KOPT-K1 (cell line): ENCODE measurements at regions not wholly inside any gene's neighbourhood (a gene's known extent, or its start where the extent isn't known, plus 50 kb on each side); places are given as distances from the start of the nearest gene placed in this dataset.
"Not testable (repeated sequence)": the region's sequence is repeated elsewhere in the genome, so short reads cannot be mapped to it uniquely, and the experiment has no call there.

Experiments used
- H3K27ac ChIP-seq: fragments of 200-600 bp; sonication (generic); 2 replicates; pipeline ENCODE4 v1.5.1; 2016; ENCODE audit warnings: antibody characterized with exemption, mild to moderate bottlenecking, low read depth, low read length; ENCODE audit not compliant: poor library complexity, severe bottlenecking
- H3K36me3 ChIP-seq: fragments of 200-600 bp; sonication (generic); 2 replicates; pipeline ENCODE4 v1.5.1; 2017; ENCODE audit warnings: antibody characterized with exemption, mild to moderate bottlenecking, low read length, moderate library complexity; ENCODE audit not compliant: insufficient read depth
- H3K9me3 ChIP-seq: fragments of 200-600 bp; sonication (generic); 2 replicates; pipeline ENCODE4 v1.5.1; 2017; ENCODE audit warnings: antibody characterized with exemption, low read length, mild to moderate bottlenecking; ENCODE audit not compliant: insufficient read depth, poor library complexity, severe bottlenecking

DNA sequence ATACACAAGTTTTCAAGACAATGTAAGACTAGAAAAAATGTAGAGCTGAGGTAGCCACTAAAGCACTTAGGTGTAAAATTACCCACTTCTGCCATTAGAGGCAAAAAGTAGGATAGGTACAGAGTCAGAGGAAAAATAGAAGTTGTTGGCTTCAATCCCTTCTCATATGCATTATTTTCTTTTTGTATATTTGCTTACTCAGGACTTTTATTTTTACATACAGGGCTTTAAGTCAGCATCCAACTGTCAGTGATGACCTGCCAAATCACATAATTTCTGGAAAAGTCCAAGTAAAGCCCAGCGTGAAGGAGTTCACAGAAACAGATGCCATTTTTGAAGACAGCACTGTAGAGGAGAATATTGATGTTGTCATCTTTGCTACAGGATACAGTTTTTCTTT is 211.0 kb upstream of the POGK start:
- H3K9me3 ChIP-seq = no peaks in the 10 kb centered on the region
- no peak overlapping the region for H3K27ac ChIP-seq

DNA sequence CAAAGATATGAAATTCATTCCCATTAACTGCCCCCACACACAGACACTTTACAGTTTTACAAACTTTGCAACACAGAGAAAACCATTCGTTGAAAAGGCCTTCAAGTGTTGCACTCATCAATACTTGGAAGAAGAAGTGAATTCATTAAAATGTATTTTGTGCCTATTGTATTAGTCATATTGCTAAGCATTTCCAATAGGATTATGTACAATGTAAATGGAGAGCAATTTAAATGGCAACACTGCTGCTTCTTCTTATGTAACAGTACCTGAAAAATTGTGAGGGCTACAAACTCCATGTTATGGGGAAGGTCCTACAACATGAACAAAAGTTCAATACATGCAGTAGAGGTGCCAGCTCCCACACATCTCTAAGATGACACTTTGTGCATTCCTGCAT is 209.3 kb upstream of the POGK start:
- H3K9me3 ChIP-seq = no peaks in the 10 kb centered on the region
- H3K36me3 ChIP-seq = no peaks in the 10 kb centered on the region
- H3K27ac ChIP-seq = no peak overlapping the region

More for the DNA sequence above, 211.0 kb upstream of the POGK start:
- no peaks in the 10 kb centered on the region for H3K36me3 ChIP-seq

DNA sequence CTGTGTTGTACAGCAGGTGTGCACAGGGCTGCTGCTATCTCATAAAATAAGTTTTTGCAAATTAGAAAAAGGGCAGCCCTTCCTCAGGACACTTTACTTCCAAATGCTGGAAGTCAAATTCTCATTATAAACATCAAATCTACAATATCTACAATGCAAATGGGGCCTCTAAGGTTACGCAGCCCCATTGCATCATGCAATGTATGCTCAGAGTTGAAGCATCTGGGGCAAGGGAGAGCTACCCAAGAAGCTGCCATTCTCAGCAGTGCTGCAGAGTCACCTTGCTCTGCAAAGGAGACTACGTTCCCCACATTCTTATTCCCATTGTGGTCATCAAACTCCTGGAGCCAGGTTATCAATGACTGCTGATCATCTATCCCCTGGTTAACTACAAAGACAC is 208.9 kb upstream of the POGK start:
- Histone ChIP-seq H3K9me3 (no peaks in the 10 kb centered on the region), H3K36me3 (no peaks in the 10 kb centered on the region), H3K27ac (no peak overlapping the region)

DNA sequence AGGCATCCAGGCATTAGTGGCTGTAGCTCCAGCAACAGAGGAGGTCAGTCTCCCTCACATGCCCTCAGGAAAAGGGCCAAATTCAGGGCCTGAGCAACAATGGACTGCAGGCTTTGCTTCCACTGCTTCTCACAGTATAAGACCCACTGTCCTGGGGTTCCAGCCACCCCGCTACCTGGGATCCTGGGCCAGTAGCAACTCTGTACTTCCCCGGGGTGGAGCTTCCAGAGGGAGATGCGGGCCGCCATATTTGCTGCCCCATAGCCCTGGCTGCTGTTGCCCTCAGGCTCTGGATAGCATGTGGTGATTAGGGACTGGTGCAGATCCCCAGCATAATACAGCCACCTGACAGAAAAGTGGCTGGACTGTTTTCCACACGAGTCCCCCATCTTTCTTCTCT is 201.1 kb upstream of the POGK start:
- Histone ChIP-seq H3K36me3 (no peaks in the 10 kb centered on the region), H3K9me3 (no peaks in the 10 kb centered on the region), H3K27ac (no peak overlapping the region)

- not testable (repeated sequence) for H3K36me3 ChIP-seq, H3K9me3 ChIP-seq, H3K27ac ChIP-seq
Observed at GRCh38 chr1:166657228-166657627, 182.0 kb upstream of the POGK start.

GRCh38 chr1:166666790-166667189 is 172.5 kb upstream of the POGK start:
- H3K27ac ChIP-seq, H3K9me3 ChIP-seq, H3K36me3 ChIP-seq: not testable (repeated sequence)

GRCh38 chr1:166667600-166667999 is 171.7 kb upstream of the POGK start:
- not testable (repeated sequence) for H3K9me3 ChIP-seq, H3K27ac ChIP-seq, H3K36me3 ChIP-seq

GRCh38 chr1:166671627-166672026 is 167.6 kb upstream of the POGK start:
- Histone ChIP-seq H3K27ac (no peak overlapping the region), H3K9me3 (no peaks in the 10 kb centered on the region), H3K36me3 (no peaks in the 10 kb centered on the region)

DNA sequence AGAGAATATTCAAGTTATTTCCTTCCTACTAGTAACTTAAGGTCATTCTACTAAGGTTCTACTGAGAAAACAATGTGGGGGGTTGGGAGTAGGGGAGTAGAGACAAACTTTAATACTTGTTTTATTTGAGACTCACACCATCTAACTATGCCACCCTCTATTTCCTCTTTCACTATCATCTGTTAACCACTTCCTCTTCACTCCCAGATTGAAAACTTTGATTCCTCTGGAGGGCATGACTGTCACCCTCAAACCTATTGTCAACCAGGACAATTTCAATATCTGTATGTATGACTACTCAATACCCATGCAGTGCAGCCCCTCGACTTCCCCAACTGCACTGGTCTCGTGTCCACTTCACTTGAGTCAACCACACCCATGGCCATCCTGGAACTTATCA is 165.6 kb upstream of the POGK start:
- H3K36me3 ChIP-seq = no peaks in the 10 kb centered on the region
- H3K27ac ChIP-seq = no peak overlapping the region
- H3K9me3 ChIP-seq = no peaks in the 10 kb centered on the region

- Histone ChIP-seq H3K36me3 (no peaks in the 10 kb centered on the region), H3K9me3 (no peaks in the 10 kb centered on the region), H3K27ac (no peak overlapping the region)
Observed at GRCh38 chr1:166675213-166675612, 164.1 kb upstream of the POGK start.

DNA sequence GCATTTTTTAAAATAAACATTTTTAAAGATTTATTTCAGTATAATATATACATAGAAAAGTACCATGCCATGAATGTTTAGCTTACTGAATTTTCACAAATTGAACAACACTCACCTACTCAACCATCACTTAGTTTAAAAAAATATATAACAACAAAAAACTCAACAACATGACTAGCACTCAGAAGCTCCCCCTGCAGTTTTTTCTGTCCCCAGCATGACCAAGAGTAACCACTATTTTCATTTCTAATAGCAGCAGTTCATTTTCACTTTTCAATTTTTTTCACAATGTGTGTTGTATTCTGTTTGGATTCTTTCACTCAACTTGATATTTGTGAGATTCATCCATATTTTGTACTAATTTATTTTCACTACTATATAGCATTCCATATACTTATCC is 162.3 kb upstream of the POGK start:
- H3K9me3 ChIP-seq = no peaks in the 10 kb centered on the region

DNA sequence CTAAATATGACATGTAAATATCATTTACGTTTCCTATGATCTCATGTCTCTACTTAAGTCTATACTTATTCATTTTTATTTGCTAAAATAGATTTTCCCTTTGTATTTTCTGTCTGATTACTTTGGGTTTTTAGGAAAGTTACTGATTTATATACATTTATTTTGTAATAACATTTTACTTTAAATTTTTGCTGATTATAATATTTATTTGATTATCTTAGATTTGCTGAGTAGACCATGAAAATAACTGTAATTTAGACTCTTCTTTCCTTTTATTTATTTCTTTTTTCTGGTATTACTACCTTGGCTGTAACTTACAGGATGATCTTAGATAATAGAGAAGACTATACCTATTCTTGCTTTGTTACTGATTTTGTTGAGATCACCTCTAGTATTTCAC is 159.9 kb upstream of the POGK start:
- Histone ChIP-seq H3K9me3 (no peaks in the 10 kb centered on the region), H3K36me3 (no peaks in the 10 kb centered on the region), H3K27ac (no peak overlapping the region)

More for the DNA sequence above, 162.3 kb upstream of the POGK start:
- no peaks in the 10 kb centered on the region for H3K36me3 ChIP-seq
- H3K27ac ChIP-seq = no peak overlapping the region

GRCh38 chr1:166682588-166682987 is 156.7 kb upstream of the POGK start:
- Histone ChIP-seq H3K27ac (no peak overlapping the region), H3K36me3 (no peaks in the 10 kb centered on the region), H3K9me3 (peaks cover 11% of the 10 kb centered on the region)

DNA sequence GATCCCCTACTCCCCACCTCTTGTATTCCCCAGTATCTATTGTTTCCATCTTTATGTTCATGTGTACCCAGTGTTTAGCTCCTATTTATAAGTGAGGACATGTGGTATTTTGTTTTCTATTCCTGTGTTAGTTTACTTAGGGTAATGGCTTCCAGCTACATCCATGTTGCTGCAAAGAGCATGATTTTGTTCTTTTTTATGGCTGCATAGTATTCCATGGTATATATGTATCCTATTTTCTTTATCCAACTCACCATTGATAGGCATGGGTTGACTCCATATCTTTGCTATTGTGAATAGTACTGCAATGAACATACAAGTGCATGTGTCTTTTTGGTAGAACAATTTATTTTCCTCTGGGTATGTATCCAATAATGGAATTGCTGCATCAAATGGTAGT is 154.6 kb upstream of the POGK start:
- H3K36me3 ChIP-seq, H3K27ac ChIP-seq: not testable (repeated sequence)
- H3K9me3 ChIP-seq = peaks cover 11% of the 10 kb centered on the region

- no peak overlapping the region for H3K27ac ChIP-seq
- peaks cover 11% of the 10 kb centered on the region for H3K9me3 ChIP-seq
- no peaks in the 10 kb centered on the region for H3K36me3 ChIP-seq
Observed at GRCh38 chr1:166685200-166685599, 154.1 kb upstream of the POGK start.

DNA sequence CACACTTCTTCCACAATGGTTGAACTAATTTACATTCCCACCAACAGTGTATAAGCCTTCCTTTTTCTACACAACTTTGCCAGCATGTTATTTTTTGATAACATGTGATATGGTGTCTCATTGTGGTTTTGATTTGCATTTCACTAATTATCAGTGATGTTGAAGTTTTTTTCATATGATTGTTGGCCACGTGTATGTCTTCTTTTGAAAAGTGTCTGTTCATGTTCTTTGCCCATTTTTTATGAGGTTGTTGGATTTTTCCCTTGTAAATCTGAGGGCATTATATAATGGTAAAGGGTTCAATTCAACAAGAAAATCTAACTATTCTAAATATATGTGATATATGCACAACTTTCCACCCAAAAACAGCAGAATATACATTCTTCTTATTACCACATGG is 153.4 kb upstream of the POGK start:
- not testable (repeated sequence) for H3K36me3 ChIP-seq

DNA sequence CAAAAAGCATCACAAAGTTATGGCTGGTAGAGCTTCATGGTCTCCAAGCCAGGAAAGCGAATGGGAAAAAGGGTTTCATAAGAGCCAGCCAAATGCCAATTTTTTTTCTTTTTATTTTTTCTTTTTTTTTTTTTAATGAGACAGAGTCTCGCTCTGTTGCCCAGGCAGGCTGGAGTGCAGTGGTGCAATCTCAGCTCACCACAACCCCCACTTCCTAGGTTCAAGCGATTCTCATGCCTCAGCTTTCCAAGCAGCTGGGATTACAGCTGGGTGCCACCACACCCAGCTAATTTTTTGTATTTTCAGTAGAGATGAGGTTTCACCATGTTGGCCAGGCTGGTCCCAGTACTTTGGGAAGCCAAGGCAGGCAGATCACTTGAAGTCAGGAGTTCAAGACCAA is 148.7 kb upstream of the POGK start:
- H3K36me3 ChIP-seq, H3K27ac ChIP-seq: not testable (repeated sequence)
- H3K9me3 ChIP-seq = peaks cover 11% of the 10 kb centered on the region

More for the DNA sequence above, 153.4 kb upstream of the POGK start:
- peaks cover 11% of the 10 kb centered on the region for H3K9me3 ChIP-seq
- H3K27ac ChIP-seq = not testable (repeated sequence)
